Keratinocyte (primary cell): ENCODE measurements at regions not wholly inside any gene's neighbourhood (a gene's known extent, or its start where the extent isn't known, plus 50 kb on each side); places are given as distances from the start of the nearest gene placed in this dataset.

Experiments
- CTCF ChIP-seq, 3 experiments: IDR thresholded peaks in 1 of 3; conservative IDR thresholded peaks in 1 of 3; optimal IDR thresholded peaks in 1 of 3; 2 replicates in 2 of 3; 3 replicates in 1 of 3; pipeline versions ENCODE3 to v1.5.1; 2011; ENCODE audit warnings: low read length in 3 of 3, mild to moderate bottlenecking in 3 of 3, moderate library complexity in 2 of 3, control low read depth in 1 of 3, inconsistent platforms in 1 of 3; ENCODE audit not compliant: insufficient read depth in 2 of 3; ENCODE audit errors: extremely low read depth in 1 of 3
- EZH2 ChIP-seq: IDR thresholded peaks from one replicate; pipeline ENCODE4 v1.6.1; 2012; ENCODE audit warnings: inconsistent platforms, mild to moderate bottlenecking, low read length, moderate library complexity

DNA sequence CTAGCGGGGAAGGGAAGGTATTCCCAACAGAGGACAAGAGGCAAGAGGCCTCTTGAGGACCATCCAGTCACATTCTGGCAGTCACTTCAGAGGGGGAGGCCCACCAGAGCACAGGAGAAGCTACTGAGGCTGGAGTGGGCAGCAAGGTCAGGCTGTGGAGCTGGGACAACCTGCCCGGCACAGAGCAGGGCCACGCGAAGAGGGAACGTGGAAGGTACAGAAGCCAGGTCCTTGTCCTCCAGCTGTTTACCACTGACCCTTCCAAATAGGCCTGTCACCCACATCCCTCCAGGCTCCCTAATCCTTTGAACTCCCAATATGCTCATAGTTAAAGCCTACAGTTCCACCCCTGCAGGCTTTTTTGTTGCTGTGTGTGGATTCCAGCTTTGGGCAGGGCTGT, 76.9 kb downstream of the IGLL1 start:
- no peak for TF ChIP-seq CTCF (optimal IDR thresholded peaks at IDR 0.05 in 1 of 3, IDR thresholded peaks at IDR 0.05 in 1 of 3, conservative IDR thresholded peaks at IDR 0.05 in 1 of 3; ENCODE audit: extremely low read depth in 1 of 3, insufficient read depth in 2 of 3, low read length in 3 of 3)
- TF ChIP-seq EZH2 = no peak
